ENCODE measurements at regions not wholly inside any gene's neighbourhood (a gene's known extent, or its start where the extent isn't known, plus 50 kb on each side); places are given as distances from the start of the nearest gene placed in this dataset.

GRCh38 chr6:137949686-137950390, 82.8 kb downstream of the TNFAIP3 start:
- no peak for TF ChIP-seq CTCF (IDR thresholded peaks at IDR 0.05 in 4 of 5, conservative IDR thresholded peaks at IDR 0.05 in 1 of 5)
- TF ChIP-seq POLR2A (IDR thresholded peaks at IDR 0.05), result no peak
